ENCODE measurements at regions not wholly inside any gene's neighbourhood (a gene's known extent, or its start where the extent isn't known, plus 50 kb on each side); places are given as distances from the start of the nearest gene placed in this dataset.

DNA sequence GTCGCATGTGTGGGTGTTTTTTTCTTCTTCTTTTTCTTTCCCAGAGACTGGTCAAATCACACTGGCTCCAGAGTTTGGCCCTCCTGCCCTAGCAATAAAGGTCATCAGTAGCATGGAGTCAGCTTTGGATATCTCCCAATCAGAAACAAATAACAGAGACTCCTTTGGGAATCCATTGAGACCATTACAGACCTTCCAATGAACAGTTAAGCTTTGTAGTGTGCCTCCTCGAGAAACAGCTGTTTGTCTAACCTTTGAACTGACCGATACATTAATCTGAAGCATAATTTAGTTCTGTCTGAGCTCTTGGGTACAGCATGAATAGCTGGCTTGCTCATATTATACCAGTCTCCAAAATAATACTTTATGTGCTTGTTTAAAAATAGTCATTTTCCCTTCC, 1103.2 kb downstream of the GATA3 start:
- TF ChIP-seq, protein P1, sequence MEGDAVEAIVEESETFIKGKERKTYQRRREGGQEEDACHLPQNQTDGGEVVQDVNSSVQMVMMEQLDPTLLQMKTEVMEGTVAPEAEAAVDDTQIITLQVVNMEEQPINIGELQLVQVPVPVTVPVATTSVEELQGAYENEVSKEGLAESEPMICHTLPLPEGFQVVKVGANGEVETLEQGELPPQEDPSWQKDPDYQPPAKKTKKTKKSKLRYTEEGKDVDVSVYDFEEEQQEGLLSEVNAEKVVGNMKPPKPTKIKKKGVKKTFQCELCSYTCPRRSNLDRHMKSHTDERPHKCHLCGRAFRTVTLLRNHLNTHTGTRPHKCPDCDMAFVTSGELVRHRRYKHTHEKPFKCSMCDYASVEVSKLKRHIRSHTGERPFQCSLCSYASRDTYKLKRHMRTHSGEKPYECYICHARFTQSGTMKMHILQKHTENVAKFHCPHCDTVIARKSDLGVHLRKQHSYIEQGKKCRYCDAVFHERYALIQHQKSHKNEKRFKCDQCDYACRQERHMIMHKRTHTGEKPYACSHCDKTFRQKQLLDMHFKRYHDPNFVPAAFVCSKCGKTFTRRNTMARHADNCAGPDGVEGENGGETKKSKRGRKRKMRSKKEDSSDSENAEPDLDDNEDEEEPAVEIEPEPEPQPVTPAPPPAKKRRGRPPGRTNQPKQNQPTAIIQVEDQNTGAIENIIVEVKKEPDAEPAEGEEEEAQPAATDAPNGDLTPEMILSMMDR (IDR thresholded peaks at IDR 0.05; ENCODE audit: insufficient read depth, low read depth, low read length), result no peak
- no peak for TF ChIP-seq EZH2 (IDR thresholded peaks at IDR 0.05; ENCODE audit: insufficient read depth, low read length)
